Activated CD8-positive, alpha-beta T cell treated with anti-CD3 and anti-CD28 coated beads, Interleukin-2, amount 10 ng/mL, durations not matched to agents 7 days and 5 days (primary cell): ENCODE measurements at regions not wholly inside any gene's neighbourhood (a gene's known extent, or its start where the extent isn't known, plus 50 kb on each side); places are given as distances from the start of the nearest gene placed in this dataset.

Experiments used
- ATAC-seq: fragments of 150-1000 bp; cut with Tn5 transposase; one replicate; pipeline ENCODE4 v1.10.0; 2021; ENCODE audit warnings: moderate library complexity
- CTCF ChIA-PET: fragments of 350-600 bp; sonication (Branson Sonifier 250); formaldehyde crosslinking; loops from one replicate; lab custom pipeline; 2021; ENCODE audit warnings: antibody characterized with exemption; lab: Charles Lee
- POLR2A ChIA-PET: fragments of 350-600 bp; sonication (Branson Sonifier 250); formaldehyde crosslinking; loops from one replicate; lab custom pipeline; 2021; ENCODE audit warnings: antibody characterized with exemption; lab: Charles Lee
- DNase-seq: peaks from one replicate; pipeline ENCODE4 v3.0.0-alpha.2; 2020
- H3K27ac Mint-ChIP-seq: one replicate; pipeline ENCODE4 v1.8.0; 2021; ENCODE audit warnings: mild to moderate bottlenecking, mixed read lengths
- H3K27me3 Mint-ChIP-seq: one replicate; pipeline ENCODE4 v1.8.0; 2021; ENCODE audit warnings: low read depth, mixed read lengths
- H3K36me3 Mint-ChIP-seq: one replicate; pipeline ENCODE4 v1.8.0; 2021; ENCODE audit warnings: low read depth, mixed read lengths
- H3K4me1 Mint-ChIP-seq: one replicate; pipeline ENCODE4 v1.8.0; 2021; ENCODE audit warnings: low read depth, mixed read lengths
- H3K4me3 Mint-ChIP-seq: one replicate; pipeline ENCODE4 v1.8.0; 2021; ENCODE audit warnings: mild to moderate bottlenecking, mixed read lengths
- H3K9me3 Mint-ChIP-seq: one replicate; pipeline ENCODE4 v1.8.0; 2022; ENCODE audit warnings: mixed read lengths; ENCODE audit not compliant: insufficient read depth

DNA sequence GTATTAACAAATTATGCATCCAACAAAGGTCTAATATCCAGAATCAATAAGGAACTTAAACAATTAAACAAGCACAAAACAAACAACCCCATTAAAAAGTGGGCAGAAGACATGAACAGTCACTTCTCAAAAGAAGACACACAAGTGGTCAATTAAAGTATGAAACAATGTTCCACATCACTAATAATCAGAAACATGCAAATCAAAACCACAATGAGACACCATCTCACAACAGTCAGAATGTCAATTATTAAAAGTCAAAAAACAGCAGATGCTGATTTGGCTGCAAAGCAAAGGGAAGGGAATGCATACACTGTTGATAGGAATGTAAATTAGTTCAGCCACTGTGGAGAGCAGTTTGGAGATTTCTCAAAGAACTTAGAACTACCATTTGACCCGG lies 129.3 kb downstream of the PFDN4 start:
- H3K27me3 Mint-ChIP-seq, result no peaks in the 10 kb centered on the region
- H3K36me3 Mint-ChIP-seq, result no peaks in the 10 kb centered on the region
- H3K9me3 Mint-ChIP-seq, result peaks cover 3% of the 10 kb centered on the region
- H3K27ac Mint-ChIP-seq, result no peak overlapping the region
- POLR2A ChIA-PET, result no interaction called here
- H3K4me3 Mint-ChIP-seq, result no peak overlapping the region
- H3K4me1 Mint-ChIP-seq, result no peaks in the 10 kb centered on the region
- ATAC-seq (no peak), DNase-seq (no peak)
- CTCF ChIA-PET, result no interaction called here

DNA sequence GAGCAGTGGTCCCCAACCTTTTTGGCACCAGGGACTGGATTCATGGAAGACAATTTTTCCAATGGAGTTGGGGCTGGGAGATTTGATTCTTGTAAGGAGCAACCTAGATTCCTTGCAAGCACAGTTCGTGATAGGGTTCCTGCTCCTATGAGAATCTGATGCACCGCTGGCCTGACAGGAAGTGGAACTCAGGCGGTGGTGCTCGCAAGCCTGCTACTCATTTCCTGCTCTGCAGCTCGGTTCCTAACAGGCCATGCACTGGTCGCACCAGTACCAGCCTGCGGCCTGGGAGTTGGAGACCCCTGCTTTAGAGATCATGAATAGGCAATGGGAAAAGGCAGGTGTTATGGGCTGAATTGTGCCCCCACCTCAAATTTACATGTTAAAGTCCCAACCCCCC lies 131.2 kb downstream of the PFDN4 start:
- no peak overlapping the region for H3K4me3 Mint-ChIP-seq
- H3K27me3 Mint-ChIP-seq, result no peaks in the 10 kb centered on the region
- peaks cover 3% of the 10 kb centered on the region for H3K9me3 Mint-ChIP-seq
- H3K27ac Mint-ChIP-seq, result no peak overlapping the region
- ATAC-seq (no peak), DNase-seq (no peak)
- no peaks in the 10 kb centered on the region for H3K4me1 Mint-ChIP-seq
- ChIA-PET POLR2A (no interaction called here), CTCF (no interaction called here)
- no peaks in the 10 kb centered on the region for H3K36me3 Mint-ChIP-seq

DNA sequence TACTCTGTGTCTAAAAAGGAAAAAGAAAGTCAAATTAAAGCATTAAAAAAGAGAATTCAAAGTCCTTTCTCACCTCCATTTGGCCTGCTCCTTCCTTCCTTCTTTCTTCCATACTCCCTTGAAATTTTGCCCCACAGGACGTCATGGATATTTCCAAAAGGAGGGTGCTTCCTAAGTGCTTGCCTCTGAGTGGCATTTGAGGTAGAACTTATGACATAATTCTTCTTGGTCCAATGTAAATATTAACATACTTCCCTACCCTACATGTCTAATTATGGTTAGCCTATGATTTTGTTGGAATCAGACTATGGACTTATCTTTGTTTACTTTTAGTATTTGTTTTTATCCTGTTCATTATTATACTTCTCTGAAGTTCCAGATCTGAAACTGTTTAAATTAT lies 132.3 kb downstream of the PFDN4 start:
- Mint-ChIP-seq H3K4me3 (no peak overlapping the region), H3K27me3 (no peaks in the 10 kb centered on the region), H3K36me3 (no peaks in the 10 kb centered on the region), H3K4me1 (no peaks in the 10 kb centered on the region), H3K9me3 (peaks cover 3% of the 10 kb centered on the region), H3K27ac (no peak overlapping the region)
- DNase-seq (no peak), ATAC-seq (no peak)
- ChIA-PET POLR2A (no interaction called here), CTCF (no interaction called here)

DNA sequence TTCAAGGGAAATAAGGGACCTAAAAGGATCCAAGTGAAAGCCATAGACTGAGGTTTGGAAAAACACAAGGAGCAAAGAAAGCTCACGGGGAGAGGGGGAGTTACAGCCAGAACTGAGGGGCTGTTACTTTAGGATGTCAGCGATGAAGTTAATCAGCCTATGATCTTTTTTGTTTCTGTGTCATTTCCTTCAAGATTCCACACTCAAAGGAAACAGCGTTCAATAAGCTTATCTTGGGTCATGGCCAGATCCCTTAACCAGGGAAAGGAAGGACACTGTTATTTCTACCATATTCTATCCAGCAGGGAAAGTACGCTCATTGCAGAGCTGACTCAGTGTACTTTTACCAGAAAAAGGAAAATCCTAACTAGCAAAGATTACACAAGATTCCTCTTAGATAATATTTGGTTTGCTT lies 132.8 kb downstream of the PFDN4 start:
- ATAC-seq (no peak), DNase-seq (no peak)
- CTCF ChIA-PET, result no interaction called here
- H3K27ac Mint-ChIP-seq, result no peak overlapping the region
- POLR2A ChIA-PET, result no interaction called here
- no peaks in the 10 kb centered on the region for H3K27me3 Mint-ChIP-seq
- peaks cover 3% of the 10 kb centered on the region for H3K9me3 Mint-ChIP-seq
- H3K4me1 Mint-ChIP-seq, result no peaks in the 10 kb centered on the region
- no peak overlapping the region for H3K4me3 Mint-ChIP-seq
- H3K36me3 Mint-ChIP-seq, result no peaks in the 10 kb centered on the region

DNA sequence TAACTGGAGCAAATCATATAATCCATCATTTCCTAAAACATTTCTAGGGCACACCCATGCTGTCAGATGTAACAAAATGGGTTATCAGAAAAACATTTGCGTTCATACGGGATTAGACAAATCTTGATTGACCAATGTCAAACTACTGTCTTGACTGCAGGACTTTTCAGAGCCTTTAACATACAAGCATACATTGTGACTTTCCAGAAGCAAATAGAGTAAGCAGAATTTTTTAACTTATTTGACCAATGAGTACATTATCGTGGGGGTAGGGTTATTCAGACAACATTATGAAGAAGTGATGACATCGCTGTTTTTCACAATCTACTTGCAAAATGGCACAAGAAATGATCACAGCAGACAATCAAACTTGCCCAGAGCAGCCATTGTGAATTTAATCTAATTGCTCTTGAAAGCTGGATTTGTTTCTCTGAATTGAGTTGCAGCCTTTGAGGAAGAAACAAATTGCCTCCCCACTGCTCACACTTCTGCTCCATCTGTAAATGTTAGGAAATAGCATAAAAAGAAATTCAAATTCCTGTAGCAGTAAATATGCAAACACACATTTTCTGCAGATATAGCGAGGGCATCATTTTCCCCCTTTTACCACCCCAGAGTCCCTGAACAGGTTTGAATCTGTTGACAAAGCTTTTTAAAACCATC lies 133.0 kb upstream of the DOK5 start:
- no peak for DNase-seq
- Mint-ChIP-seq H3K36me3 (no peaks in the 10 kb centered on the region), H3K4me3 (no peak overlapping the region), H3K27ac (no peak overlapping the region), H3K4me1 (no peaks in the 10 kb centered on the region), H3K27me3 (no peaks in the 10 kb centered on the region), H3K9me3 (peaks cover 3% of the 10 kb centered on the region)
- no peak for ATAC-seq
- ChIA-PET CTCF (no interaction called here), POLR2A (interaction anchor here (0.7 kb wide), 1 partner anchor 334 kb away, joined by 3 read pairs; no protein-coding TSS in a partner anchor)

DNA sequence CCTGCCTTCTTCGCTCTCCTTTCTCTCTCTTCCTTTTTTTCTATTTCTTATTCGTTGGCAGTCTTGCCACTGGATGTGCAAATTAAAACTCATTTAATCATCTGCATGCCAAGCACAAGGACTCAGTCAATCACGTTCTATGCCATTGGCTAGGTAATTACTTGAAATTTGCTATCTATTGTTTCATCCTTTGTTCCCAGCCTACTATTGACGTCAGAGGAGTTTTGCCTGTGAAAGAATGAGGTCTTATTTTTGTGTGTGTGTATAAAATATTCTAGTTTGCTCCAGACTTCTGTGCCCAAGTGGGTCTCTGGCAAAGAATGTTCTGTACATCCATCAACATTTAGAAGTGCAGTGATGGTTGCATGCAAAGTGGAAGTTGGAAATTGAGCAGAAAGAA lies 132.3 kb upstream of the DOK5 start:
- no peak overlapping the region for H3K4me3 Mint-ChIP-seq
- POLR2A ChIA-PET, result no interaction called here
- no peak for ATAC-seq
- H3K4me1 Mint-ChIP-seq, result no peaks in the 10 kb centered on the region
- DNase-seq, result no peak
- H3K9me3 Mint-ChIP-seq, result no peaks in the 10 kb centered on the region
- no peak overlapping the region for H3K27ac Mint-ChIP-seq
- H3K27me3 Mint-ChIP-seq, result no peaks in the 10 kb centered on the region
- CTCF ChIA-PET, result no interaction called here
- H3K36me3 Mint-ChIP-seq, result no peaks in the 10 kb centered on the region

DNA sequence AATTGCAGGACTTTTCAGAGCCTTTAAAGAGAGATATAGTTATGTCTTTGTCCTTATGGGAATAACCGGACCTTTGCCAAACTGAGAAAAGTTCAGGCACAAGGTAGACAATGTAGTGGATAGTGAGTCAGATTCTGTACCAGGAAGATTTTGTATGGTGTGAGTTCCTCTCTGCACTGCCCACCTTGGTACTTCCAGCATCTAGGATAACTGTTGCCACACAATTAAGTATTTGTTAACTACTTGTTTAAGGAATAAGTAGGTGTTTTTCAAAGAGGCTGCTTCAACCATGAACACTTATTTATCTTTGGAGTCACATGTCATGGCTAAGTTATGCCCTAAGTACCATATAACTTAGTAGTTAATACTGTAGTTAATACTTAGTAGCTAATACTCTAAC lies 131.8 kb upstream of the DOK5 start:
- H3K36me3 Mint-ChIP-seq, result no peaks in the 10 kb centered on the region
- no peak overlapping the region for H3K4me3 Mint-ChIP-seq
- H3K27me3 Mint-ChIP-seq, result no peaks in the 10 kb centered on the region
- H3K4me1 Mint-ChIP-seq, result no peaks in the 10 kb centered on the region
- no peaks in the 10 kb centered on the region for H3K9me3 Mint-ChIP-seq
- ChIA-PET CTCF (no interaction called here), POLR2A (no interaction called here)
- ATAC-seq, result no peak
- no peak overlapping the region for H3K27ac Mint-ChIP-seq
- DNase-seq, result no peak

DNA sequence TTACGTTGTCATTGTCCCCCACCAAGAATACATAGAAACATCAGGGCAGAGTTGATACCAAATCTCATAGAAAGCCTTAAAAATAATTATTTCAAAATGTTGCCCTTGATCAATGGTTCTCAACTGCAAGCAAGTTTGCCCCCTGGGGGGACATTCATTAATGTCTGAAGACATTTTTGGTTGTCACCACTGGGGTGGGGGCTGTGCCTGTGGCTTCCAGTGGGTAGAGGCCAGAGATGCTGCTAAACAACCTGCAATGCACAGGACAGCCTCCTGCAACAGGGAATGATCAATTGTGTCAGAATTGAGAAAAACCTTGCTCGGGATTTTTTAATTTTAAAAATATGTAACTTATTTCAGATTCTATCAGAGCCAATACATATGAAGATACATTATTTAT lies 130.6 kb upstream of the DOK5 start:
- no peak for ATAC-seq
- H3K4me1 Mint-ChIP-seq, result no peaks in the 10 kb centered on the region

DNA sequence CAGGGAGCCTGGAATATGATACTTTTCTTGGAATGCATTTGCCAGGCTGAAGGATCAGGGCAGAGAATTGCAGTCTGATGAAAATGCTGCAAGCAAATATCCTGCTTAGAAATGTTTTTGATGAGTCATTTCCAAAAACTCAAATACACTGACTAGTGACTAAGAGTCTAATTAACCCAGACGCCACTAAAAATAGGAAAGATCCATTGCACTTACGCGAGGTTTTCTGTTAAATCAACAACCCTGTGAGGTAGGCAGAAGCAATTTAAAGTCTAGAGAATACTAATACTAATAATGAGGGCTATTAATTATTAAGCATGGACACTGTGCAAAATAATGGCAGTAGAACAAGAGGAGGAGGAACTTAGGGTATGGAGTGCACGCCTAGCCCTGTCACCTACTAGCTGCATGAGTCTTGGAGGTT lies 130.1 kb upstream of the DOK5 start:
- H3K36me3 Mint-ChIP-seq, result no peaks in the 10 kb centered on the region
- H3K4me3 Mint-ChIP-seq, result no peak overlapping the region
- CTCF ChIA-PET, result no interaction called here
- no peak overlapping the region for H3K27ac Mint-ChIP-seq
- H3K9me3 Mint-ChIP-seq, result no peaks in the 10 kb centered on the region
- H3K4me1 Mint-ChIP-seq, result no peaks in the 10 kb centered on the region
- POLR2A ChIA-PET, result no interaction called here
- no peaks in the 10 kb centered on the region for H3K27me3 Mint-ChIP-seq
- DNase-seq (no peak), ATAC-seq (no peak)

More for the DNA sequence above, 130.6 kb upstream of the DOK5 start:
- ChIA-PET CTCF (no interaction called here), POLR2A (no interaction called here)
- no peak overlapping the region for H3K4me3 Mint-ChIP-seq
- no peaks in the 10 kb centered on the region for H3K27me3 Mint-ChIP-seq
- no peak for DNase-seq
- H3K9me3 Mint-ChIP-seq, result no peaks in the 10 kb centered on the region
- H3K36me3 Mint-ChIP-seq, result no peaks in the 10 kb centered on the region
- no peak overlapping the region for H3K27ac Mint-ChIP-seq

DNA sequence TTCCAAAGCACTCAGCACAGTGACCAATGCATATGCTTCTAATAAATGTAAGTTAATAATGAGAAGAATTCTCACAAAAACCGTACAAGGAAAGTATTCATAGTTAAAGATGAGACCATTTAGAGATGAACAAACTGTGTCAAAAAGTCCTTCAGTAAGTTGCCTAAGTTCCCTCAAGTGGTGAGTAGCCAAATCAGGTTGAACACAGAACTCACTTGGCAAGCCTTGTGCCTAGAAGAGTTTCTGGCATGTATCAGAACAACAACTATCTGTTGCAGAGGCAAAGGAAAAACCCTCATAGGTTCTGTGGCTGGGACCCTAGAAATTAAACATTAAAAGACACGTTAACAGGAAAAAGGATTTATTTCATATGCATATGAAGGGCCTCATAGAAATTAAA lies 129.6 kb upstream of the DOK5 start:
- DNase-seq (no peak), ATAC-seq (no peak)
- Mint-ChIP-seq H3K27ac (no peak overlapping the region), H3K4me1 (no peaks in the 10 kb centered on the region), H3K36me3 (no peaks in the 10 kb centered on the region), H3K27me3 (no peaks in the 10 kb centered on the region), H3K4me3 (no peak overlapping the region), H3K9me3 (no peaks in the 10 kb centered on the region)
- CTCF ChIA-PET, result no interaction called here
- POLR2A ChIA-PET, result no interaction called here

DNA sequence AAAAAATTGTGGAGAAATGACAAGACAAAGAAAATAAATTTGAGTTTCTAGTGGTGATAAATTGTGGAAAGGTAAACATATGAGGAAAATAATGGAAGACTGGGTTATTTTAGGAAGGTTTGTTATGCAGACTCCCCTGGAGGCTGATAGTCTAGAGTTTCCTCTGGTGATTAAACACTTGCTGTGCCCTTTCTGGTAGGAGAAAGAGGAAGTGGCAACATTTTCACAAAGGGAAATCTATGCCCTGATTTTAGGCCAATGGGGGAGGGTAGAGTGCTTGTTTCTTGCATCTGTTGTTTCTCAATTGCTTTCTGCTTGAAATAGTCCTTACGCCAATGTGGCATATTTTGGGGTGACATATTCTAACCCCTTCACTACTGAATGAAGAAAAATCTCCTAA lies 129.1 kb upstream of the DOK5 start:
- no peak for ATAC-seq
- POLR2A ChIA-PET, result no interaction called here
- no peak overlapping the region for H3K27ac Mint-ChIP-seq

DNA sequence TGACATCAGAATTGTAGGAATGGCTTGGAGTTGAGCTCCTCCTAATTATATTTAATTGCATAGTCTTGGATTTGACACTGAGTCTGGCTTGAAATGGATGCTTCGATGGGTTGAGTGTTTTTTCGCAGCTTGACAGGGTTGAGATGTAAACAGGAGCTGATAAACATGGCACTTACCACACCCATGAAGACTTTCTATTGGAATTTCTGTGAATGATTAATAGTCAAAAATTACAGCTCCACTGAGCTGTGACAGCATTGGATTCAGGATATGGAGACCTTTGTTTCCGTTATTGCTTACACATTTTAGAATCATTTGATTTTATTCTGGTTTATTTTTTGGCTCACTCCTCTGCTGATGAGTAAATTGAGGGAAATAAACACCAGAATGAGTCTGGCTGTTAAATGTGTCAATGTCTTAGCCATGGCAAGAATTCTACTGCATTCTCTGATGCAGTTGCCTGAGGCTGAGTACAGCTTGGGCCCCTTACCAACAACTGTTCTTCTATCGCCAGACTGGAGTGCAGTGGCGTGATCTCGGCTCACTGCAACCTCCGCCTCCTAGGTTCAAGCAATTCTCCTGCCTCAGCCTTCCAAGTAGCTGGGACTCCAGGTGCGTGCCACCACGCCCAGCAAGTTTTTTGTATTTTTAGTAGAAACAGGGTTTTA lies 128.1 kb upstream of the DOK5 start:
- ChIA-PET CTCF (no interaction called here), POLR2A (no interaction called here)
- no peak overlapping the region for H3K4me3 Mint-ChIP-seq
- no peaks in the 10 kb centered on the region for H3K36me3 Mint-ChIP-seq
- no peaks in the 10 kb centered on the region for H3K4me1 Mint-ChIP-seq
- DNase-seq, result no peak
- no peaks in the 10 kb centered on the region for H3K9me3 Mint-ChIP-seq
- no peak for ATAC-seq
- H3K27ac Mint-ChIP-seq, result no peak overlapping the region
- H3K27me3 Mint-ChIP-seq, result no peaks in the 10 kb centered on the region

More for the DNA sequence above, 129.1 kb upstream of the DOK5 start:
- H3K9me3 Mint-ChIP-seq, result no peaks in the 10 kb centered on the region
- H3K27me3 Mint-ChIP-seq, result no peaks in the 10 kb centered on the region
- DNase-seq, result no peak
- no peaks in the 10 kb centered on the region for H3K36me3 Mint-ChIP-seq
- CTCF ChIA-PET, result no interaction called here
- no peak overlapping the region for H3K4me3 Mint-ChIP-seq
- no peaks in the 10 kb centered on the region for H3K4me1 Mint-ChIP-seq

DNA sequence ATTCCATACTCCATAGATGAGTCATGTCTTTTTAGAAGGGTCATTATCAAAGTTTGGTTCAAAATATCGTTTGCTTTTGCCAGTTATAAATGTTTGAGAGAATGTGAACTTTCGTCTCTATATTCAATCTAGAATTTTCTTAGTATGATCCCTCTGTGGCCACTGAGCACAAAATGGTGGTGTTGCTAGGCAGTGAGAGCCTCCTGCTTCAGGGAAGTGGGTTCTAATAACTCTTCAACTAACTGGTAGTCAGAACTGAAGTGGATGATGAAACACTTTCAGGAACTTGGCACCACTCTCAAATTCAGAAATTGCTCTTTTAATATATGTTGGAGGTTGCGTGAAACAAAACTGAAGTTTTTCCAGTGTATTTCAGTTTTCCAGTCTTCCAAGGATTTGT lies 125.0 kb upstream of the DOK5 start:
- Mint-ChIP-seq H3K27ac (no peak overlapping the region), H3K4me1 (no peaks in the 10 kb centered on the region), H3K4me3 (no peak overlapping the region), H3K27me3 (no peaks in the 10 kb centered on the region), H3K36me3 (no peaks in the 10 kb centered on the region), H3K9me3 (no peaks in the 10 kb centered on the region)
- CTCF ChIA-PET, result no interaction called here
- POLR2A ChIA-PET, result no interaction called here
- DNase-seq (no peak), ATAC-seq (no peak)
